GM10266 (cell line): ENCODE measurements at regions not wholly inside any gene's neighbourhood (a gene's known extent, or its start where the extent isn't known, plus 50 kb on each side); places are given as distances from the start of the nearest gene placed in this dataset.

Source experiments
- DNase-seq: peaks from one replicate; pipeline ENCODE4 v3.0.0; 2012; ENCODE audit errors: extremely low spot score
- CTCF ChIP-seq: IDR thresholded peaks from 2 replicates; pipeline ENCODE4 v1.5.1; 2012; ENCODE audit warnings: mild to moderate bottlenecking, low read depth; ENCODE audit not compliant: control insufficient read depth, insufficient read depth; ENCODE audit errors: missing control alignments

GRCh38 chr21:28788030-28788429 lies 204.6 kb downstream of the LTN1 start:
- no peak for TF ChIP-seq CTCF
- DNase-seq, result no peak

- no peak for DNase-seq
- no peak for TF ChIP-seq CTCF
Observed at GRCh38 chr21:28783641-28784185, 209.0 kb downstream of the LTN1 start.

- no peak for DNase-seq
- TF ChIP-seq CTCF, result peak; percentile 25
Observed at GRCh38 chr21:28781602-28782276, 210.9 kb downstream of the LTN1 start.

GRCh38 chr21:28779914-28780313 lies 212.8 kb downstream of the LTN1 start:
- TF ChIP-seq CTCF, result no peak
- DNase-seq, result no peak

- no peak for DNase-seq
- TF ChIP-seq CTCF, result no peak
Observed at GRCh38 chr21:28776251-28776650, 216.4 kb downstream of the LTN1 start.

- DNase-seq, result no peak
- no peak for TF ChIP-seq CTCF
Observed at GRCh38 chr21:28775071-28775470, 217.6 kb downstream of the LTN1 start.

GRCh38 chr21:28773036-28773435 lies 219.6 kb downstream of the LTN1 start:
- no peak for TF ChIP-seq CTCF
- DNase-seq, result no peak
